HG02973 (cell line): ENCODE measurements at regions not wholly inside any gene's neighbourhood (a gene's known extent, or its start where the extent isn't known, plus 50 kb on each side); places are given as distances from the start of the nearest gene placed in this dataset.
A peak's percentile ranks its signal among the peaks of the same experiment; 100 is the strongest.

ENCODE experiments used
- ATAC-seq: cut with Tn5 transposase; IDR thresholded peaks from one replicate; pipeline ENCODE4 v1.9.1; 2021; ENCODE audit warnings: moderate library complexity; ENCODE audit not compliant: unreplicated experiment

- ATAC-seq = no peak
Observed at GRCh38 chr4:163582703-163583102, 88.2 kb downstream of the TMA16 start.

- peak; percentile 42 for ATAC-seq
Observed at GRCh38 chr4:163587867-163588266, 93.4 kb downstream of the TMA16 start.

GRCh38 chr4:163588532-163588931 is 94.0 kb downstream of the TMA16 start:
- no peak for ATAC-seq

- ATAC-seq = peak; percentile 33
Observed at GRCh38 chr4:163590103-163590502, 95.6 kb downstream of the TMA16 start.

GRCh38 chr4:163590619-163591264 is 96.3 kb downstream of the TMA16 start:
- peak; percentile 7 for ATAC-seq

GRCh38 chr4:163591614-163592020 is 97.1 kb downstream of the TMA16 start:
- peak; percentile 84 for ATAC-seq

GRCh38 chr4:163592212-163592611 is 97.7 kb downstream of the TMA16 start:
- no peak for ATAC-seq

GRCh38 chr4:163595580-163595979 is 101.1 kb downstream of the TMA16 start:
- ATAC-seq = no peak

GRCh38 chr4:163598028-163598427 is 103.5 kb downstream of the TMA16 start:
- ATAC-seq = peak; percentile 63

GRCh38 chr4:163598489-163598888 is 104.0 kb downstream of the TMA16 start:
- ATAC-seq = peak; percentile 23

GRCh38 chr4:163600727-163601126 is 106.2 kb downstream of the TMA16 start:
- ATAC-seq = no peak

GRCh38 chr4:163603257-163603656 is 108.8 kb downstream of the TMA16 start:
- ATAC-seq = no peak

- ATAC-seq = no peak
Observed at GRCh38 chr4:163606896-163607691, 112.6 kb downstream of the TMA16 start.

- no peak for ATAC-seq
Observed at GRCh38 chr4:163609019-163609418, 114.5 kb downstream of the TMA16 start.

- no peak for ATAC-seq
Observed at GRCh38 chr4:163610648-163611047, 116.2 kb downstream of the TMA16 start.

- ATAC-seq = no peak
Observed at GRCh38 chr4:163611182-163611581, 116.7 kb downstream of the TMA16 start.

- ATAC-seq = peak; percentile 76
Observed at GRCh38 chr4:163611784-163612445, 117.4 kb downstream of the TMA16 start.

GRCh38 chr4:163612762-163613161 is 118.3 kb downstream of the TMA16 start:
- peak; percentile 36 for ATAC-seq

- ATAC-seq = no peak
Observed at GRCh38 chr4:163613383-163613782, 118.9 kb downstream of the TMA16 start.

- ATAC-seq = no peak
Observed at GRCh38 chr4:163614866-163615265, 120.4 kb downstream of the TMA16 start.

GRCh38 chr4:163618845-163619244 is 124.4 kb downstream of the TMA16 start:
- no peak for ATAC-seq

- no peak for ATAC-seq
Observed at GRCh38 chr4:163620738-163621137, 126.2 kb downstream of the TMA16 start.
